Sigmoid colon (tissue), 6 donors: ENCODE measurements at regions not wholly inside any gene's neighbourhood (a gene's known extent, or its start where the extent isn't known, plus 50 kb on each side); places are given as distances from the start of the nearest gene placed in this dataset.

Experiments
- DNase-seq: peaks from one replicate; pipeline ENCODE4 v3.0.0-alpha.2; 2019
- H3K27ac ChIP-seq, 4 donors: fragments of 200-600 bp; sonication (generic); one replicate each; pipeline ENCODE4 v1.5.1; 2016 to 2019; ENCODE audit warnings: mild to moderate bottlenecking in 1 of 4
- H3K27me3 ChIP-seq, 3 donors: fragments of 200-600 bp; sonication (generic); one replicate each; pipeline ENCODE4 v1.5.1; 2019; ENCODE audit warnings: mild to moderate bottlenecking in 1 of 3
- H3K36me3 ChIP-seq, 4 donors: fragments of 200-600 bp; sonication (generic); one replicate each; pipeline ENCODE4 v1.5.1; 2016 to 2019
- H3K4me1 ChIP-seq, 4 donors: fragments of 200-600 bp; sonication (generic); one replicate each; pipeline ENCODE4 v1.5.1; 2017 to 2019
- H3K4me3 ChIP-seq, 4 donors: fragments of 200-600 bp; sonication (generic); one replicate each; pipeline ENCODE4 v1.5.1; 2017 to 2019; ENCODE audit warnings: mild to moderate bottlenecking in 2 of 4, moderate library complexity in 1 of 4
- H3K9me3 ChIP-seq, 4 donors: fragments of 200-600 bp in 3 of 4; sonication (generic) in 3 of 4; one replicate each; pipeline versions ENCODE4 v1.5.1 to v1.6.1; 2013 to 2019
- EP300 ChIP-seq, 4 donors: sonication (generic); formaldehyde crosslinking; IDR thresholded peaks; one replicate each; pipeline ENCODE4 v1.6.1; 2017; ENCODE audit warnings: antibody characterized with exemption in 4 of 4
- POLR2A ChIP-seq, 2 donors: fragments of 450-650 bp; IDR thresholded peaks; one replicate each; pipeline ENCODE4 v1.6.1; 2016; ENCODE audit warnings: antibody characterized with exemption in 2 of 2, mild to moderate bottlenecking in 2 of 2, moderate library complexity in 2 of 2
- POLR2AphosphoS5 ChIP-seq, 4 donors: sonication (generic); formaldehyde crosslinking; IDR thresholded peaks; one replicate each; pipeline ENCODE4 v1.6.1; 2017; ENCODE audit warnings: antibody characterized with exemption in 4 of 4
- whole genome bisulfite sequencing, 2 donors: extraction: QIAGEN DNeasy Blood & Tissue Kit; methylation state at CpG; one replicate each; pipeline ENCODE4 v1.1.7; 2013; 5-methylcytosine and 5-hydroxymethylcytosine counted together
- intact Hi-C: fragments of 100-400 bp; cut with DNase I; formaldehyde crosslinking; loops from one replicate; pipeline ENCODE4 v1.15.1; 2023
- TF ChIP-seq, protein P1 (sequence below), 4 experiments: fragments of 450-650 bp in 3 of 4; fragments of 200-600 bp in 1 of 4; IDR thresholded peaks; one replicate each; pipeline ENCODE4 v1.5.1; 2016 to 2019; ENCODE audit warnings: antibody characterized with exemption in 4 of 4, mild to moderate bottlenecking in 3 of 4, moderate library complexity in 2 of 4
- donor health status: healthy with polysubstance abuse.
- donor health status: healthy.

- H3K4me1 ChIP-seq = no peaks in the 10 kb centered on the region
- no peak for DNase-seq
- no peak for TF ChIP-seq POLR2A (IDR thresholded peaks at IDR 0.05)
- no peaks in the 10 kb centered on the region for H3K27me3 ChIP-seq
- WGBS, 2 donors = 92 to 97% methylated on average over 1 of the region's 1 CpG
- H3K36me3 ChIP-seq = no peaks in the 10 kb centered on the region
- H3K27ac ChIP-seq = no peak overlapping the region
- H3K4me3 ChIP-seq = no peak overlapping the region
- H3K9me3 ChIP-seq = no peaks in the 10 kb centered on the region
- intact Hi-C loops = no loop called here
These were observed 88.7 kb upstream of the XPO1 start for GRCh38 chr2:61626827-61627226.

- intact Hi-C loops = no loop called here
- H3K36me3 ChIP-seq = no peaks in the 10 kb centered on the region
- DNase-seq = no peak
These were observed 85.6 kb upstream of the XPO1 start for GRCh38 chr2:61623747-61624146.

DNA sequence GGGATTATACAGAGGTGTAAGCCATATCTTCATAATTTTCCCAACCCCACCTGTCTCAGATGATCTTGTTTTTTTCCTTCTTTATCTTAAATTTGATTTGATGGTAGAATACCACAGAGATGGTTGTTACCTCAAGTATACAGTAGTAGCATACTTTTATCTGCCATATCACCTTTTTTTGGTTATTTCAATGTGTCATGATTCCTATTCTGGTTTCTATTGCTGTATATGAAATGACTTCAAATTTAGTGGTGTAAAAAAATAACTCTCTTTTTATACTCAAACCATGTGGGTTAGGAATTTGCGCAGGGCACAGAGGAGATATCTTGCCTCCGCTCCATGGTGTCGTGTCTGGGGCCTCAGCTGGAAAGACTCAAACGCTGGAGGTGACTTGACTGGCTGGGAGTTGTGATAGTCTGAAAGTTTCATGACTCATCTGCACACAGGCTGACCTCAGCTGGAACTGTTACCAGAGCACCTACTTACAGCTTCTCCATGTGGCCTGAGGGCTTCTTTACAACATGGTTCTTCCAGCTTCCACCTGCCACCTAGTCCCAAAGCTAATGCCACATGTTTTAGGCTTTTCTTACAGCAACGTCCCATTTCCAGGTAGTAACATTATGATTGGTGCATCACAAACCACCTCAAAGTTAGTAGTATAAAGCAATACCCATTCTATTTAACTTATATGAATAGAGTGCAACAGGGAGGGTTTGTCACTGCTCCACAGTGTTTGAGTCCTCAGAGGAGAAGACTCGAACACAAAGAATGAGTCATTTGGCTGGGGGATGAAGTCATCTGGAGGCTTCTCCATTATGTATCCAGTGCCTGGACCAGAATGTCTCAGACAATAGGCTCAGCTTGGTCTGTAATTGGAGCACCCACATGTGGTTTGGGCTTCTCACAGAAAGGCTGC is 82.3 kb upstream of the XPO1 start:
- H3K4me1 ChIP-seq = no peaks in the 10 kb centered on the region
- WGBS, 2 donors = 77 to 82% methylated on average over 6 of the region's 6 CpGs
- H3K9me3 ChIP-seq = no peaks in the 10 kb centered on the region
- H3K36me3 ChIP-seq = no peaks in the 10 kb centered on the region
- no peak for TF ChIP-seq POLR2AphosphoS5 (IDR thresholded peaks at IDR 0.05)
- TF ChIP-seq EP300 (IDR thresholded peaks at IDR 0.05) = no peak
- no peak for TF ChIP-seq POLR2A (IDR thresholded peaks at IDR 0.05)
- TF ChIP-seq, protein P1, sequence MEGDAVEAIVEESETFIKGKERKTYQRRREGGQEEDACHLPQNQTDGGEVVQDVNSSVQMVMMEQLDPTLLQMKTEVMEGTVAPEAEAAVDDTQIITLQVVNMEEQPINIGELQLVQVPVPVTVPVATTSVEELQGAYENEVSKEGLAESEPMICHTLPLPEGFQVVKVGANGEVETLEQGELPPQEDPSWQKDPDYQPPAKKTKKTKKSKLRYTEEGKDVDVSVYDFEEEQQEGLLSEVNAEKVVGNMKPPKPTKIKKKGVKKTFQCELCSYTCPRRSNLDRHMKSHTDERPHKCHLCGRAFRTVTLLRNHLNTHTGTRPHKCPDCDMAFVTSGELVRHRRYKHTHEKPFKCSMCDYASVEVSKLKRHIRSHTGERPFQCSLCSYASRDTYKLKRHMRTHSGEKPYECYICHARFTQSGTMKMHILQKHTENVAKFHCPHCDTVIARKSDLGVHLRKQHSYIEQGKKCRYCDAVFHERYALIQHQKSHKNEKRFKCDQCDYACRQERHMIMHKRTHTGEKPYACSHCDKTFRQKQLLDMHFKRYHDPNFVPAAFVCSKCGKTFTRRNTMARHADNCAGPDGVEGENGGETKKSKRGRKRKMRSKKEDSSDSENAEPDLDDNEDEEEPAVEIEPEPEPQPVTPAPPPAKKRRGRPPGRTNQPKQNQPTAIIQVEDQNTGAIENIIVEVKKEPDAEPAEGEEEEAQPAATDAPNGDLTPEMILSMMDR (IDR thresholded peaks at IDR 0.05) = no peak
- H3K27me3 ChIP-seq = no peaks in the 10 kb centered on the region
- intact Hi-C loops = no loop called here
- DNase-seq = no peak
- H3K27ac ChIP-seq = no peak overlapping the region
- no peak overlapping the region for H3K4me3 ChIP-seq

More at GRCh38 chr2:61623747-61624146, 85.6 kb upstream of the XPO1 start:
- Histone ChIP-seq H3K27ac (no peak overlapping the region), H3K4me1 (no peaks in the 10 kb centered on the region), H3K9me3 (no peaks in the 10 kb centered on the region), H3K27me3 (no peaks in the 10 kb centered on the region), H3K4me3 (no peak overlapping the region)
- TF ChIP-seq POLR2A (IDR thresholded peaks at IDR 0.05) (no peak), EP300 (IDR thresholded peaks at IDR 0.05) (no peak), POLR2AphosphoS5 (IDR thresholded peaks at IDR 0.05) (no peak)
- TF ChIP-seq, protein P1 (IDR thresholded peaks at IDR 0.05) = no peak
- 91 to 96% methylated on average over 5 of the region's 5 CpGs for WGBS, 2 donors

- H3K27ac ChIP-seq = no peak overlapping the region
- H3K36me3 ChIP-seq = no peaks in the 10 kb centered on the region
- WGBS, 2 donors = 90 to 93% methylated on average over 5 of the region's 5 CpGs
- DNase-seq = no peak
- no peak overlapping the region for H3K4me3 ChIP-seq
- intact Hi-C loops = no loop called here
- TF ChIP-seq EP300 (IDR thresholded peaks at IDR 0.05) (no peak), POLR2A (IDR thresholded peaks at IDR 0.05) (no peak), POLR2AphosphoS5 (IDR thresholded peaks at IDR 0.05) (no peak)
- TF ChIP-seq, protein P1 (IDR thresholded peaks at IDR 0.05) = no peak
- no peaks in the 10 kb centered on the region for H3K4me1 ChIP-seq
- no peaks in the 10 kb centered on the region for H3K9me3 ChIP-seq
- no peaks in the 10 kb centered on the region for H3K27me3 ChIP-seq
These were observed 81.4 kb upstream of the XPO1 start for GRCh38 chr2:61619561-61619960.

- WGBS, 2 donors = 92 to 93% methylated on average over 2 of the region's 2 CpGs
- Histone ChIP-seq H3K4me3 (no peak overlapping the region), H3K9me3 (no peaks in the 10 kb centered on the region), H3K36me3 (no peaks in the 10 kb centered on the region), H3K27me3 (no peaks in the 10 kb centered on the region), H3K27ac (no peak overlapping the region), H3K4me1 (no peaks in the 10 kb centered on the region)
- DNase-seq = no peak
- TF ChIP-seq EP300 (IDR thresholded peaks at IDR 0.05) (no peak), POLR2AphosphoS5 (IDR thresholded peaks at IDR 0.05) (no peak), POLR2A (IDR thresholded peaks at IDR 0.05) (no peak)
- TF ChIP-seq, protein P1 (IDR thresholded peaks at IDR 0.05) = no peak
- intact Hi-C loops = no loop called here
These were observed 79.5 kb upstream of the XPO1 start for GRCh38 chr2:61617610-61618009.
